ENCODE measurements at regions not wholly inside any gene's neighbourhood (a gene's known extent, or its start where the extent isn't known, plus 50 kb on each side); places are given as distances from the start of the nearest gene placed in this dataset.

DNA sequence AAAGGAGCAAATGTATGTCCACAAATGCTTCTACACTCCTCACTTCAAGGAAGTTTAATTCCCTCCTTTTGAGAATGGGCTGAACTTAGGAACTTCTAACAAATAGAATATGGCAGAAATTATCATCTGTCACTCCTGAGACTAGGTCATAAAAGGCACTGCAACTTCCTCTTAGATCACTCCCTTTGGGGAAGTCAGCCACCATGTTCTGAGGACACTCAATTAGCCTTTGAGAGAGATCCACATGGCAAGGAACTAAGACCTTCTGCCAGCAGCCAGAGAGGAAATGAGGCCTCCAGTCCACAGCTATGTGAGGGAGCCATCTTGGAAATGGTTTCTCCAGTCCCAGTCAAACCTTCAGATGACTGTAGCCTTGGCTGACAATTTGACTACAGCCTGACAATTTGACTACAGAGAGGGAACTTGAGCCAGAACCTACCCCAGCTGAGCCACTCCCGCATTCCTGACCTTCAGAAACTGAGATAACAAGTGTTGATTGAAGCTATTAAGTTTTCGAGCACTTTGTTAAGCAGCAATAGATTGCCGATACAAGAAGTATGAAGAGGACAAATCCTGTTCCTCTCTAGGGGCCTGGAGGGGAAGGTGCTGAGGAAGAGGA lies 113.4 kb upstream of the SEC14L1 start:
- TF ChIP-seq EZH2 (IDR thresholded peaks at IDR 0.05) (no peak), POLR2AphosphoS5 (IDR thresholded peaks at IDR 0.05; ENCODE audit: borderline replicate concordance, low read depth, low read length) (no peak), FOXP2 (optimal IDR thresholded peaks at IDR 0.05; ENCODE audit: control extremely low read depth, extremely low read length, insufficient read depth) (no peak)
